ENCODE measurements at regions not wholly inside any gene's neighbourhood (a gene's known extent, or its start where the extent isn't known, plus 50 kb on each side); places are given as distances from the start of the nearest gene placed in this dataset.

DNA sequence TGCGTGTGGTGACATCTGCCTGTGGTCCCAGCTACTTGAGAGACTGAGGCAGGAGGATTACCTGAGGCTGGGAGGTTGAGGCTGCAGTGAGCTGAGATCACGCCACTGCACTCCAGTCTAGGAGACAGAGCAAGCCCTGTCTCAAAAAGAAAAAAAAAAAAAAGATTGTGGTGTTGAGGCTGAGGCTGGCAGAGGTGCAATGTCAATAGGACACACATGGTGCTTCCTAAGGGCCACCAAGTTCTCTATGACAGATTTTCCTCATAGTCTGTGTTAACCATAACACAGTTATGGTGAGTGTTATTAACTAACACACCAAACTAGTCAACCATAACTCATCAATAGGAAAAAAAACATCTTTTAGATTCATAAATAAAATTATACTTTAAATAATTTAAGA lies 494.4 kb downstream of the TMX3 start:
- TF ChIP-seq, protein P1, sequence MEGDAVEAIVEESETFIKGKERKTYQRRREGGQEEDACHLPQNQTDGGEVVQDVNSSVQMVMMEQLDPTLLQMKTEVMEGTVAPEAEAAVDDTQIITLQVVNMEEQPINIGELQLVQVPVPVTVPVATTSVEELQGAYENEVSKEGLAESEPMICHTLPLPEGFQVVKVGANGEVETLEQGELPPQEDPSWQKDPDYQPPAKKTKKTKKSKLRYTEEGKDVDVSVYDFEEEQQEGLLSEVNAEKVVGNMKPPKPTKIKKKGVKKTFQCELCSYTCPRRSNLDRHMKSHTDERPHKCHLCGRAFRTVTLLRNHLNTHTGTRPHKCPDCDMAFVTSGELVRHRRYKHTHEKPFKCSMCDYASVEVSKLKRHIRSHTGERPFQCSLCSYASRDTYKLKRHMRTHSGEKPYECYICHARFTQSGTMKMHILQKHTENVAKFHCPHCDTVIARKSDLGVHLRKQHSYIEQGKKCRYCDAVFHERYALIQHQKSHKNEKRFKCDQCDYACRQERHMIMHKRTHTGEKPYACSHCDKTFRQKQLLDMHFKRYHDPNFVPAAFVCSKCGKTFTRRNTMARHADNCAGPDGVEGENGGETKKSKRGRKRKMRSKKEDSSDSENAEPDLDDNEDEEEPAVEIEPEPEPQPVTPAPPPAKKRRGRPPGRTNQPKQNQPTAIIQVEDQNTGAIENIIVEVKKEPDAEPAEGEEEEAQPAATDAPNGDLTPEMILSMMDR (IDR thresholded peaks at IDR 0.05; ENCODE audit: low read depth, low read length, missing input control) = no peak
- TF ChIP-seq YY1 (IDR thresholded peaks at IDR 0.05) = no peak
- TF ChIP-seq, protein P2, sequence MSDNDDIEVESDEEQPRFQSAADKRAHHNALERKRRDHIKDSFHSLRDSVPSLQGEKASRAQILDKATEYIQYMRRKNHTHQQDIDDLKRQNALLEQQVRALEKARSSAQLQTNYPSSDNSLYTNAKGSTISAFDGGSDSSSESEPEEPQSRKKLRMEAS (IDR thresholded peaks at IDR 0.05) = no peak
- no peak for TF ChIP-seq JUND (IDR thresholded peaks at IDR 0.05)
- no peak for TF ChIP-seq SP1 (IDR thresholded peaks at IDR 0.05)
- no peak for TF ChIP-seq REST (IDR thresholded peaks at IDR 0.05)
- TF ChIP-seq, protein P3, sequence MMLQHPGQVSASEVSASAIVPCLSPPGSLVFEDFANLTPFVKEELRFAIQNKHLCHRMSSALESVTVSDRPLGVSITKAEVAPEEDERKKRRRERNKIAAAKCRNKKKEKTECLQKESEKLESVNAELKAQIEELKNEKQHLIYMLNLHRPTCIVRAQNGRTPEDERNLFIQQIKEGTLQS (IDR thresholded peaks at IDR 0.05) = no peak
- TF ChIP-seq TAF1 (conservative IDR thresholded peaks at IDR 0.05) = no peak
- no peak for TF ChIP-seq RAD21 (IDR thresholded peaks at IDR 0.05)
- TF ChIP-seq GABPA (IDR thresholded peaks at IDR 0.05 in 1 of 2, conservative IDR thresholded peaks at IDR 0.05 in 1 of 2) = no peak
- TF ChIP-seq RXRA (IDR thresholded peaks at IDR 0.05) = no peak
- TF ChIP-seq ZBTB33 (IDR thresholded peaks at IDR 0.05) = no peak
- no peak for TF ChIP-seq FOXA1 (IDR thresholded peaks at IDR 0.05)

Measured in liver (tissue), 3 donors.